ENCODE measurements at regions not wholly inside any gene's neighbourhood (a gene's known extent, or its start where the extent isn't known, plus 50 kb on each side); places are given as distances from the start of the nearest gene placed in this dataset.
A peak's percentile ranks its signal among the peaks of the same experiment; 100 is the strongest.

- H3K27me3 ChIP-seq = no peaks in the 10 kb centered on the region
- H3K9me3 ChIP-seq = no peaks in the 10 kb centered on the region
- DNase-seq (ENCODE audit: low spot score in 2 of 2) = no peak
- no peaks in the 10 kb centered on the region for H3K4me1 ChIP-seq
- no peak for TF ChIP-seq POLR2A (IDR thresholded peaks at IDR 0.05)
- TF ChIP-seq, protein P1, sequence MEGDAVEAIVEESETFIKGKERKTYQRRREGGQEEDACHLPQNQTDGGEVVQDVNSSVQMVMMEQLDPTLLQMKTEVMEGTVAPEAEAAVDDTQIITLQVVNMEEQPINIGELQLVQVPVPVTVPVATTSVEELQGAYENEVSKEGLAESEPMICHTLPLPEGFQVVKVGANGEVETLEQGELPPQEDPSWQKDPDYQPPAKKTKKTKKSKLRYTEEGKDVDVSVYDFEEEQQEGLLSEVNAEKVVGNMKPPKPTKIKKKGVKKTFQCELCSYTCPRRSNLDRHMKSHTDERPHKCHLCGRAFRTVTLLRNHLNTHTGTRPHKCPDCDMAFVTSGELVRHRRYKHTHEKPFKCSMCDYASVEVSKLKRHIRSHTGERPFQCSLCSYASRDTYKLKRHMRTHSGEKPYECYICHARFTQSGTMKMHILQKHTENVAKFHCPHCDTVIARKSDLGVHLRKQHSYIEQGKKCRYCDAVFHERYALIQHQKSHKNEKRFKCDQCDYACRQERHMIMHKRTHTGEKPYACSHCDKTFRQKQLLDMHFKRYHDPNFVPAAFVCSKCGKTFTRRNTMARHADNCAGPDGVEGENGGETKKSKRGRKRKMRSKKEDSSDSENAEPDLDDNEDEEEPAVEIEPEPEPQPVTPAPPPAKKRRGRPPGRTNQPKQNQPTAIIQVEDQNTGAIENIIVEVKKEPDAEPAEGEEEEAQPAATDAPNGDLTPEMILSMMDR (IDR thresholded peaks at IDR 0.05) = no peak
- no peak for TF ChIP-seq EP300 (IDR thresholded peaks at IDR 0.05)
- 81 to 83% methylated on average over 10 of the region's 10 CpGs for WGBS, 2 donors
- no peak overlapping the region for H3K4me3 ChIP-seq
- no peak overlapping the region for H3K27ac ChIP-seq
- H3K36me3 ChIP-seq = no peaks in the 10 kb centered on the region
These were observed 95.0 kb upstream of the ALDH1A3 start for GRCh38 chr15:100784493-100785180.

GRCh38 chr15:100785181-100786138 lies 94.2 kb upstream of the ALDH1A3 start:
- H3K27me3 ChIP-seq = no peaks in the 10 kb centered on the region
- WGBS, 2 donors = 88 to 92% methylated on average over 8 to 10 of the region's 10 CpGs
- H3K4me3 ChIP-seq = no peak overlapping the region
- no peaks in the 10 kb centered on the region for H3K36me3 ChIP-seq
- H3K27ac ChIP-seq = no peak overlapping the region
- DNase-seq (ENCODE audit: low spot score in 2 of 2) = peak in 1 of 2 donors; percentile 2
- H3K4me1 ChIP-seq = no peaks in the 10 kb centered on the region
- no peak for TF ChIP-seq POLR2A (IDR thresholded peaks at IDR 0.05)
- TF ChIP-seq, protein P1 (IDR thresholded peaks at IDR 0.05) = no peak
- no peak for TF ChIP-seq EP300 (IDR thresholded peaks at IDR 0.05)
- H3K9me3 ChIP-seq = no peaks in the 10 kb centered on the region

DNA sequence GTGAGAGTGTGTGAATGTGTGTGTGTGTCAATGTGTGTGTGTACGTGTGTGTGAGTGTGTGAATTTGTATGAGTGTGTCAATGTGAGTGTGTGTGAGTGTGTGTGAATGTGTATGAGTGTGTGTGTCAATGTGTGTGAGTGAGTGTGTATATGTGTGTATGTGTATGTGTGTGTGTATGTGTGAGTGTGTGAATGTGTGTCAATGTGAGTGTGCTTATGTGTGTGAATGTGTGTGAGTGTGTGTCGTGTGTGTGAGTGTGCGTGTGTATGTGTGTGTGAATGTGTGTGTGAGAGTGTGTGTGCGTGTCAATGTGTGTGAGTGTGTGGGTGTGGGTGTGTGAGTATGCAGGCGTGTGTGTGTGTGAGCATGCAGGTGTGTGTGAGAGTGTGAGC lies 93.5 kb upstream of the ALDH1A3 start:
- Histone ChIP-seq H3K27me3 (no peaks in the 10 kb centered on the region), H3K4me3 (no peak overlapping the region), H3K27ac (no peak overlapping the region), H3K4me1 (no peaks in the 10 kb centered on the region), H3K9me3 (no peaks in the 10 kb centered on the region), H3K36me3 (no peaks in the 10 kb centered on the region)
- DNase-seq (ENCODE audit: low spot score in 2 of 2) = no peak
- WGBS, 2 donors = 83 to 89% methylated on average over 4 to 5 of the region's 5 CpGs
- TF ChIP-seq EP300 (IDR thresholded peaks at IDR 0.05) = no peak
- no peak for TF ChIP-seq POLR2A (IDR thresholded peaks at IDR 0.05)
- TF ChIP-seq, protein P1 (IDR thresholded peaks at IDR 0.05) = no peak

DNA sequence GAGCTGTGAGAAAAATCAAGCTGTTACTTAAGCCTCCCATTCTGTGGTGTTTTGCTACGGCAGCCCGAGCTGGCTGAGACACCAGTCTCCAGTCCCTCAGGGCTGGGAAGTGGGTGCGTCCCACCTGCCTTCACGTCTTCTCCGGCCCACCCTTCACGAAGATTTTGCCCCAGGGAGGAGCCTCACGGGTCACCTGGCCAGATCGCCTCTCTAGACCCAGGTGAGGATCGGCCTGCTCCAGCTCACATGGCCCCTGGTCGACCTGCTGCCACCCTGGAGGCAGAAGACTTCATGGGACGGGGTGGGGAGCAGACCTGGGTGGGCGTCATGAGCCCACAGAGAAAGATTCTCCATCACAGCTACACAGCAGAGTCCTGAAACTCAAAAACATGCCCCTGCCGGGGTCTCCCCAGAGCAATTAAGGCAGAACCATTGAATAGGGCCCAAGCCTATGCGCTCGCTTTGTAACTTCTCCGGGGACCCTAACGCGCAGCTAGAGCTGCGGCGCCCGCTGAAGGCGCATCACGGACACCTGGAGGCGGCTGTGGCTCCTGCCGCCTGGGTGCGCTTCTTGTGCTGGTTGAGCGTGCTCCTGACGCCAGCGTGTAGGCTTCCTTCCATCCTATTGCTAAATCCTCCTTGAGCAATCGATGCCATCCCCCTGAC lies 92.6 kb upstream of the ALDH1A3 start:
- no peaks in the 10 kb centered on the region for H3K27me3 ChIP-seq
- H3K27ac ChIP-seq = no peak overlapping the region
- TF ChIP-seq POLR2A (IDR thresholded peaks at IDR 0.05) (no peak), EP300 (IDR thresholded peaks at IDR 0.05) (no peak)
- TF ChIP-seq, protein P1 (IDR thresholded peaks at IDR 0.05) = no peak
- 89 to 93% methylated on average over 30 of the region's 30 CpGs for whole genome bisulfite sequencing, 2 donors
- H3K9me3 ChIP-seq = no peaks in the 10 kb centered on the region
- peak in 1 of 2 donors; percentile 9 for DNase-seq (ENCODE audit: low spot score in 2 of 2)
- H3K36me3 ChIP-seq = no peaks in the 10 kb centered on the region
- no peak overlapping the region for H3K4me3 ChIP-seq
- H3K4me1 ChIP-seq = no peaks in the 10 kb centered on the region
